Fibroblast of lung (primary cell): ENCODE measurements at regions not wholly inside any gene's neighbourhood (a gene's known extent, or its start where the extent isn't known, plus 50 kb on each side); places are given as distances from the start of the nearest gene placed in this dataset.
A peak's percentile ranks its signal among the peaks of the same experiment; 100 is the strongest.

Source experiments
- DNase-seq, 2 donors: peaks; one replicate each; pipeline versions ENCODE4 v3.0.0 to v3.0.0-alpha.2; 2010; ENCODE audit warnings: low read depth in 2 of 2
- H2AFZ ChIP-seq: 2 replicates; pipeline ENCODE4 v1.5.1; 2012; ENCODE audit warnings: low read length, control low read depth, inconsistent platforms
- H3K27ac ChIP-seq: 2 replicates; pipeline ENCODE4 v1.5.1; 2011; ENCODE audit warnings: low read length, control low read depth; ENCODE audit not compliant: insufficient read depth
- H3K27me3 ChIP-seq: 2 replicates; pipeline ENCODE4 v1.5.1; 2011; ENCODE audit warnings: mild to moderate bottlenecking, low read length; ENCODE audit not compliant: control insufficient read depth, insufficient read depth
- H3K36me3 ChIP-seq: 2 replicates; pipeline ENCODE4 v1.5.1; 2011; ENCODE audit warnings: low read length; ENCODE audit not compliant: control insufficient read depth, insufficient read depth
- H3K4me1 ChIP-seq: 2 replicates; pipeline ENCODE4 v1.5.1; 2011; ENCODE audit warnings: low read length; ENCODE audit not compliant: control insufficient read depth, insufficient read depth; ENCODE audit errors: extremely low read depth
- H3K4me2 ChIP-seq: 2 replicates; pipeline ENCODE4 v1.5.1; 2011; ENCODE audit warnings: low read length, control low read depth; ENCODE audit not compliant: insufficient read depth; ENCODE audit errors: extremely low read depth
- H3K4me3 ChIP-seq, 4 experiments: fragments of 200-600 bp in 1 of 4; sonication (generic) in 1 of 4; replicated peaks in 1 of 4; 2 replicates each; pipeline ENCODE4 v1.5.1; 2011 to 2016; ENCODE audit warnings: low read length in 4 of 4, low read depth in 3 of 4, mild to moderate bottlenecking in 3 of 4, control low read depth in 2 of 4, inconsistent platforms in 1 of 4, mixed read lengths in 1 of 4; ENCODE audit not compliant: insufficient read depth in 1 of 4; ENCODE audit errors: control extremely low read depth in 1 of 4
- H3K79me2 ChIP-seq: 2 replicates; pipeline ENCODE4 v1.5.1; 2012; ENCODE audit warnings: mild to moderate bottlenecking, low read length, inconsistent platforms; ENCODE audit not compliant: control insufficient read depth, insufficient read depth
- H3K9ac ChIP-seq: 2 replicates; pipeline ENCODE4 v1.5.1; 2011; ENCODE audit warnings: mild to moderate bottlenecking, low read length, control low read depth; ENCODE audit not compliant: insufficient read depth
- H3K9me3 ChIP-seq: 2 replicates; pipeline ENCODE4 v1.5.1; 2012; ENCODE audit warnings: low read depth, low read length; ENCODE audit not compliant: control insufficient read depth, insufficient read depth
- H4K20me1 ChIP-seq: 2 replicates; pipeline ENCODE4 v1.5.1; 2011; ENCODE audit warnings: low read length; ENCODE audit not compliant: control insufficient read depth, insufficient read depth; ENCODE audit errors: extremely low read depth
- CTCF ChIP-seq, 2 donors: IDR thresholded peaks in 1 of 2; conservative IDR thresholded peaks in 1 of 2; 1 replicate in 1 of 2; 2 replicates in 1 of 2; pipeline ENCODE4 v1.5.1; 2011 to 2012; ENCODE audit warnings: low read length in 2 of 2, control low read depth in 1 of 2, inconsistent platforms in 1 of 2, low read depth in 1 of 2, mild to moderate bottlenecking in 1 of 2
- EZH2 ChIP-seq: IDR thresholded peaks from 2 replicates; pipeline ENCODE4 v1.5.1; 2012; ENCODE audit warnings: low read length, control low read depth, mild to moderate bottlenecking; ENCODE audit errors: missing control alignments

- no peak overlapping the region for H3K4me2 ChIP-seq
- no peak for DNase-seq
- no peaks in the 10 kb centered on the region for H3K27me3 ChIP-seq
- H4K20me1 ChIP-seq, result no peaks in the 10 kb centered on the region
- H2AFZ ChIP-seq, result no peak overlapping the region
- H3K27ac ChIP-seq, result no peak overlapping the region
- no peaks in the 10 kb centered on the region for H3K36me3 ChIP-seq
- H3K4me3 ChIP-seq, result no peak overlapping the region
- H3K9me3 ChIP-seq, result no peaks in the 10 kb centered on the region
- H3K4me1 ChIP-seq, result no peaks in the 10 kb centered on the region
- H3K79me2 ChIP-seq, result no peaks in the 10 kb centered on the region
- TF ChIP-seq EZH2, result no peak
- no peak for TF ChIP-seq CTCF (conservative IDR thresholded peaks at IDR 0.05 in 1 of 2, IDR thresholded peaks at IDR 0.05 in 1 of 2; ENCODE audit: low read depth in 1 of 2, low read length in 2 of 2)
- no peak overlapping the region for H3K9ac ChIP-seq
Measured at GRCh38 chr20:7505152-7505834, 435.0 kb downstream of the HAO1 start.

- no peak for TF ChIP-seq CTCF (conservative IDR thresholded peaks at IDR 0.05 in 1 of 2, IDR thresholded peaks at IDR 0.05 in 1 of 2; ENCODE audit: low read depth in 1 of 2, low read length in 2 of 2)
- TF ChIP-seq EZH2, result no peak
- Histone ChIP-seq H3K4me2 (no peak overlapping the region), H3K9ac (no peak overlapping the region), H3K9me3 (no peaks in the 10 kb centered on the region), H3K4me1 (no peaks in the 10 kb centered on the region), H3K27me3 (no peaks in the 10 kb centered on the region), H3K79me2 (no peaks in the 10 kb centered on the region), H3K4me3 (no peak overlapping the region), H4K20me1 (no peaks in the 10 kb centered on the region), H3K27ac (no peak overlapping the region), H3K36me3 (no peaks in the 10 kb centered on the region), H2AFZ (no peak overlapping the region)
- no peak for DNase-seq
Measured at GRCh38 chr20:7505835-7506221, 434.4 kb downstream of the HAO1 start.

- no peak for TF ChIP-seq EZH2
- no peak for DNase-seq
- no peaks in the 10 kb centered on the region for H3K79me2 ChIP-seq
- H2AFZ ChIP-seq, result no peak overlapping the region
- H3K36me3 ChIP-seq, result no peaks in the 10 kb centered on the region
- H3K9ac ChIP-seq, result no peak overlapping the region
- H3K27ac ChIP-seq, result no peak overlapping the region
- H3K4me3 ChIP-seq, result no peak overlapping the region
- no peaks in the 10 kb centered on the region for H3K9me3 ChIP-seq
- H3K4me2 ChIP-seq, result peak overlapping the region; percentile 7
- no peaks in the 10 kb centered on the region for H4K20me1 ChIP-seq
- H3K27me3 ChIP-seq, result no peaks in the 10 kb centered on the region
- no peaks in the 10 kb centered on the region for H3K4me1 ChIP-seq
Measured at GRCh38 chr20:7516621-7517111, 423.6 kb downstream of the HAO1 start.
